ENCODE measurements at regions not wholly inside any gene's neighbourhood (a gene's known extent, or its start where the extent isn't known, plus 50 kb on each side); places are given as distances from the start of the nearest gene placed in this dataset.

DNA sequence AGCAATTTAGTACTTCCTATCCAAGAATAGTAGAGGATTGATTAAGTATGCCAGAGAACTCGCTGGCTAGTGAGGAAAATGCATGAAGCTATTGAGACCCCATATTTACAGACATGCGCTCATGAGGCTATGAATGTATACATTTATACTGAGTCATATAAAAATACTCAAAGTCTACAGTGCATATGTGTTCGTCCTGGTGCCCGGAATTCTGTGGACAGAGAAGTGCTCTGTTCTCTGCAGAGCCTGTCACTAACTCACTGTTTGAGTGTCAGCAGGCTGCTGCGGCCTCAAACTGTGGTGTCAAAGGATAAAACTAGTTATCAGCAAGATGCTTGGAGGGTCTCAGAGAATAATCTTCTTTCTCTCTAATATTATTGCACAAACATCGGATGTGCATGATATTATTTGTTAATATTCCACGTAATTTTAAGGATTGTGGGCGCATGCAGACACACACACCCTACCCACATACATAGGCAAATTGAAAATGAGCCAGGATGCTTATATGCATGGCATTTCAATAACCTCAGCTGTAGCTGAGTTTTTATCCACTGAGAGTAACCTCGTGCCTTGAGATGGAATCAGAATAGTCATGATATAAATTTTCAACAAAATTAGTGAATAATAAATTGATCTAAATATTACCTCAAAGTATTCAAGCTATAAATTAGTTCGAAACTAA is 50.0 kb upstream of the TSC22D2 start:
- H3K27ac ChIP-seq (replicated peaks in 1 of 4): no peak overlapping the region
- H3K4me3 ChIP-seq: no peak overlapping the region
- H3K9me3 ChIP-seq: no peaks in the 10 kb centered on the region
- intact Hi-C loops (cut with DNase I): no loop called here
- H3K27me3 ChIP-seq: no peaks in the 10 kb centered on the region
- 85% methylated on average over 10 of the region's 10 CpGs for WGBS
- H3K4me1 ChIP-seq: no peaks in the 10 kb centered on the region
- H3K36me3 ChIP-seq: no peaks in the 10 kb centered on the region
- no peak for DNase-seq (ENCODE audit: extremely low spot score)
- TF ChIP-seq POLR2AphosphoS5 (IDR thresholded peaks at IDR 0.05) (no peak), EP300 (IDR thresholded peaks at IDR 0.05) (no peak), POLR2A (IDR thresholded peaks at IDR 0.05; ENCODE audit: low read depth) (no peak)
- TF ChIP-seq, protein P1, sequence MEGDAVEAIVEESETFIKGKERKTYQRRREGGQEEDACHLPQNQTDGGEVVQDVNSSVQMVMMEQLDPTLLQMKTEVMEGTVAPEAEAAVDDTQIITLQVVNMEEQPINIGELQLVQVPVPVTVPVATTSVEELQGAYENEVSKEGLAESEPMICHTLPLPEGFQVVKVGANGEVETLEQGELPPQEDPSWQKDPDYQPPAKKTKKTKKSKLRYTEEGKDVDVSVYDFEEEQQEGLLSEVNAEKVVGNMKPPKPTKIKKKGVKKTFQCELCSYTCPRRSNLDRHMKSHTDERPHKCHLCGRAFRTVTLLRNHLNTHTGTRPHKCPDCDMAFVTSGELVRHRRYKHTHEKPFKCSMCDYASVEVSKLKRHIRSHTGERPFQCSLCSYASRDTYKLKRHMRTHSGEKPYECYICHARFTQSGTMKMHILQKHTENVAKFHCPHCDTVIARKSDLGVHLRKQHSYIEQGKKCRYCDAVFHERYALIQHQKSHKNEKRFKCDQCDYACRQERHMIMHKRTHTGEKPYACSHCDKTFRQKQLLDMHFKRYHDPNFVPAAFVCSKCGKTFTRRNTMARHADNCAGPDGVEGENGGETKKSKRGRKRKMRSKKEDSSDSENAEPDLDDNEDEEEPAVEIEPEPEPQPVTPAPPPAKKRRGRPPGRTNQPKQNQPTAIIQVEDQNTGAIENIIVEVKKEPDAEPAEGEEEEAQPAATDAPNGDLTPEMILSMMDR (IDR thresholded peaks at IDR 0.05): no peak

DNA sequence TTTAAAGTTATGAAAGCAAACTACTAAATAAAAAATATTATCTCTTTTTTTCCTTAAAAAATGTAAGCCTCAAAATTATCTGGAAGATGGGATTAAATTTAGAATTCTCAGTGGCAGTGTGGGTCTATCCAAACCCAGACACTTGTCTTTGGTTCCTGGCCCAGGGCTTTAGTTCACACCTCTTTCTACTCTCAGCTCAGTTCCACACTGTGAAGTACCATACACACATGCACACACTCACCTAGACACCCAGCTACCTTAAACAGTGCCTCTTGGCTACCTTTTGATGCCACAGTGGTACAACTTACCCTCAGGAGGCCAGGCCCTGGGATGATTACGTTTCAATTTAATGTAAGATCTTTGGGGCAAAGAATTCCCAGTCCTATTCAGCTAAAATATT is 51.0 kb upstream of the TSC22D2 start:
- Histone ChIP-seq H3K4me3 (no peak overlapping the region), H3K36me3 (no peaks in the 10 kb centered on the region), H3K9me3 (no peaks in the 10 kb centered on the region), H3K4me1 (no peaks in the 10 kb centered on the region), H3K27me3 (no peaks in the 10 kb centered on the region), H3K27ac (replicated peaks in 1 of 4) (no peak overlapping the region)
- intact Hi-C loops (cut with DNase I): no loop called here
- 79% methylated on average over 1 of the region's 1 CpG for WGBS
- TF ChIP-seq EP300 (IDR thresholded peaks at IDR 0.05) (no peak), POLR2AphosphoS5 (IDR thresholded peaks at IDR 0.05) (no peak), POLR2A (IDR thresholded peaks at IDR 0.05; ENCODE audit: low read depth) (no peak)
- TF ChIP-seq, protein P1 (IDR thresholded peaks at IDR 0.05): no peak
- DNase-seq (ENCODE audit: extremely low spot score): no peak

DNA sequence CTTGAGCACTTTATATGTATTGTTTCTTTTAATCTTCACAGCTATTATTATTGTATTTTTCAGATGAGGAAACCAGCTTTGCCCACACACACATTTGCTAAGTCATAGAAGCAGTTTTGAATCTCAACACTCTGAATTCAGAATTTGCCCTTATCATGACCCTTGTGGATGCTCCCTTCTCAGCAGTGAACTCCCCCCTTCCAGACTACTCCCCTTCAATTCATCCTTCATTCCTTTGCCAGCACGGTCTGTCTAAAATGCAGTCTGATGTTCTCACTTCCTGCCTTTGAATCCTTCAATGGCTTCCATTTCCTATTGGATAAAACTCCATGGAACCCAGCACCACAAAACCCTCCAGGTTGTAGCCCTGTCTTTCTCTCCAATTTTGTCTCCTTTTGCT is 52.5 kb upstream of the TSC22D2 start:
- no peaks in the 10 kb centered on the region for H3K27me3 ChIP-seq
- intact Hi-C loops (cut with DNase I): no loop called here
- WGBS: 52% methylated on average over 1 of the region's 1 CpG
- no peaks in the 10 kb centered on the region for H3K36me3 ChIP-seq
- H3K4me1 ChIP-seq: no peaks in the 10 kb centered on the region
- no peak overlapping the region for H3K4me3 ChIP-seq
- H3K9me3 ChIP-seq: no peaks in the 10 kb centered on the region
- TF ChIP-seq POLR2A (IDR thresholded peaks at IDR 0.05; ENCODE audit: low read depth) (no peak), EP300 (IDR thresholded peaks at IDR 0.05) (no peak), POLR2AphosphoS5 (IDR thresholded peaks at IDR 0.05) (no peak)
- TF ChIP-seq, protein P1 (IDR thresholded peaks at IDR 0.05): no peak
- H3K27ac ChIP-seq (replicated peaks in 1 of 4): no peak overlapping the region
- no peak for DNase-seq (ENCODE audit: extremely low spot score)

DNA sequence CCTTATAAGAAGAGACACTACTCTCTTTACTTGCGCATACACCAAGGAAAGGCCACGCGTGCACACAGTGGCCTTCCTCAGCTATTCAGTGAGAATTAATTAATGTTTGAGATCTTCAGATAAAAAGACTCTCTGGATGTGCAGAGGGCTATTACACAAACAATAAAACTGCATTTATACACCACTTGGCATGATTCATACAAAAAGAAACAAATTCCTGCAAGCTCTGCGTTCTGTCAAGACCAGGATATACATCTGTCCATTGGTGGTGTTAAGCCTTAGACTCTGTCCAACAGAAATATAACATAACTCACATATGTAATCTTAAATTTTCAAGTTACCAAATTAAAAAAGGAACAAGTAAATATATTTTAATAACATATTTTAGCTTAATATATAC is 55.2 kb upstream of the TSC22D2 start:
- Histone ChIP-seq H3K4me3 (no peak overlapping the region), H3K36me3 (no peaks in the 10 kb centered on the region), H3K4me1 (peaks cover 17 to 22% (median 22%) of the 10 kb centered on the region in 4 donors), H3K27me3 (no peaks in the 10 kb centered on the region), H3K9me3 (no peaks in the 10 kb centered on the region), H3K27ac (replicated peaks in 1 of 4) (no peak overlapping the region)
- TF ChIP-seq EP300 (IDR thresholded peaks at IDR 0.05) (no peak), POLR2A (IDR thresholded peaks at IDR 0.05; ENCODE audit: low read depth) (no peak), POLR2AphosphoS5 (IDR thresholded peaks at IDR 0.05) (no peak)
- TF ChIP-seq, protein P1 (IDR thresholded peaks at IDR 0.05): no peak
- intact Hi-C loops (cut with DNase I): no loop called here
- WGBS: 96% methylated on average over 4 of the region's 4 CpGs
- no peak for DNase-seq (ENCODE audit: extremely low spot score)

DNA sequence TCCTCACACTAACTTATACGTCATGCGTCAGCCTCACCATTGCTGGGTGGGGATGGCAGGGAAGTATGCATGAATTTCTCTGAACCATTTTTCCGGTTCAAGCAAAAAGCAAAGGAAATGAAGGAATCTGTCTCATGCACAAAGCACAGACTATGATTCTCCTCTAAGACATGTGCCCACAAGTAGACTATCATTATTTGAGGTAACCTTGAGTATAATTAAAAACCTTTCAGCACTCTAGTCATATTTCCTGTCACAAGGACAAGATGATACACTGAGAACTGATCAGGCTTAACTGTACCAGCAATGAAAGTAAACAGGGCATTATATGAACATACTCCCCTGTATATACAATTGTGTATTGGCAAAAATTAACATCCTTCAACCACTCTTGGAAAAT is 56.7 kb upstream of the TSC22D2 start:
- intact Hi-C loops (cut with DNase I): no loop called here
- Histone ChIP-seq H3K4me1 (peaks cover 22 to 30% (median 26%) of the 10 kb centered on the region in 4 donors), H3K27me3 (no peaks in the 10 kb centered on the region), H3K27ac (replicated peaks in 1 of 4) (no peak overlapping the region), H3K9me3 (no peaks in the 10 kb centered on the region), H3K36me3 (no peaks in the 10 kb centered on the region), H3K4me3 (no peak overlapping the region)
- WGBS: 97% methylated on average over 3 of the region's 3 CpGs
- DNase-seq (ENCODE audit: extremely low spot score): no peak
- TF ChIP-seq EP300 (IDR thresholded peaks at IDR 0.05) (no peak), POLR2A (IDR thresholded peaks at IDR 0.05; ENCODE audit: low read depth) (no peak), POLR2AphosphoS5 (IDR thresholded peaks at IDR 0.05) (no peak)
- TF ChIP-seq, protein P1 (IDR thresholded peaks at IDR 0.05): no peak
